B cell (primary cell): ENCODE measurements at regions not wholly inside any gene's neighbourhood (a gene's known extent, or its start where the extent isn't known, plus 50 kb on each side); places are given as distances from the start of the nearest gene placed in this dataset.

Source experiments
- ATAC-seq: fragments of 200-7000 bp; cut with Tn5 transposase; one replicate; pipeline ENCODE4 v1.10.0; 2021; ENCODE audit warnings: low read depth, mild to moderate bottlenecking, moderate number of reproducible peaks, moderate library complexity
- CTCF ChIA-PET: fragments of 350-600 bp; sonication (Branson Sonifier 250); formaldehyde crosslinking; loops from one replicate; lab custom pipeline; 2021; ENCODE audit warnings: antibody characterized with exemption, inconsistent platforms; lab: Charles Lee
- POLR2A ChIA-PET: fragments of 350-600 bp; sonication (Branson Sonifier 250); formaldehyde crosslinking; loops from one replicate; lab custom pipeline; 2021; ENCODE audit warnings: antibody characterized with exemption; lab: Charles Lee
- DNase-seq: peaks from one replicate; pipeline ENCODE4 v3.0.0; 2013
- H2AFZ ChIP-seq: 2 replicates; pipeline ENCODE4 v1.6.1; 2012; ENCODE audit warnings: mild to moderate bottlenecking, low read depth, low read length; ENCODE audit not compliant: insufficient read depth, poor library complexity, severe bottlenecking
- H3K27ac ChIP-seq, 2 donors: 1 replicate in 1 of 2; 2 replicates in 1 of 2; pipeline ENCODE4 v1.5.1; 2012 to 2013; ENCODE audit warnings: low read length in 2 of 2, mild to moderate bottlenecking in 2 of 2, moderate library complexity in 1 of 2
- H3K27me3 ChIP-seq, 4 experiments: fragments of 200-600 bp in 1 of 4; sonication (generic) in 1 of 4; replicated peaks in 1 of 4; 1 replicate in 2 of 4; 2 replicates in 2 of 4; pipeline versions ENCODE4 v1.6.1 to v1.7.0; 2013 to 2016; ENCODE audit warnings: low read length in 3 of 4, mild to moderate bottlenecking in 2 of 4, mixed read lengths in 1 of 4, moderate library complexity in 1 of 4; ENCODE audit not compliant: insufficient read depth in 4 of 4, control insufficient read depth in 3 of 4; ENCODE audit errors: control extremely low read depth in 1 of 4
- H3K36me3 ChIP-seq, 2 experiments: replicated peaks in 1 of 2; 1 replicate in 1 of 2; 2 replicates in 1 of 2; pipeline versions ENCODE4 v1.6.1 to v1.7.1; 2013; ENCODE audit warnings: low read length in 1 of 2; ENCODE audit not compliant: insufficient read depth in 2 of 2, control insufficient read depth in 1 of 2; ENCODE audit errors: control extremely low read depth in 1 of 2, extremely low read depth in 1 of 2
- H3K4me1 ChIP-seq, 2 donors: fragments of 200-600 bp in 1 of 2; sonication (generic) in 1 of 2; 1 replicate in 1 of 2; 2 replicates in 1 of 2; pipeline versions ENCODE4 v1.5.1 to v1.6.1; 2013 to 2017; ENCODE audit warnings: low read length in 2 of 2; ENCODE audit not compliant: control insufficient read depth in 2 of 2, insufficient read depth in 2 of 2
- H3K4me2 ChIP-seq: replicated peaks from 2 replicates; pipeline ENCODE3; 2012; ENCODE audit warnings: mild to moderate bottlenecking, low read depth, low read length; ENCODE audit not compliant: poor library complexity, severe bottlenecking
- H3K4me3 ChIP-seq, 5 experiments: fragments of 200-600 bp in 1 of 5; sonication (generic) in 1 of 5; 1 replicate in 3 of 5; 2 replicates in 2 of 5; pipeline versions ENCODE4 v1.5.1 to v1.7.0; 2011 to 2016; ENCODE audit warnings: low read length in 4 of 5, mild to moderate bottlenecking in 4 of 5, low read depth in 2 of 5, control low read depth in 1 of 5, moderate library complexity in 1 of 5; ENCODE audit not compliant: insufficient read depth in 1 of 5; ENCODE audit errors: control extremely low read depth in 1 of 5, extremely low read depth in 1 of 5
- H3K79me2 ChIP-seq: fragments of 200-600 bp; sonication (generic); one replicate; pipeline ENCODE4 v1.6.0; 2016; ENCODE audit warnings: low read length; ENCODE audit not compliant: control insufficient read depth, insufficient read depth
- H3K9ac ChIP-seq: fragments of 200-600 bp; sonication (generic); 2 replicates; pipeline ENCODE4 v1.6.1; 2017; ENCODE audit warnings: mild to moderate bottlenecking, low read length, moderate library complexity
- H3K9me3 ChIP-seq, 3 donors: one replicate each; pipeline versions ENCODE4 v1.6.1 to v1.7.1; 2013; ENCODE audit warnings: low read length in 2 of 3; ENCODE audit not compliant: control insufficient read depth in 2 of 3, insufficient read depth in 1 of 3; ENCODE audit errors: control extremely low read depth in 1 of 3
- H4K20me1 ChIP-seq: 2 replicates; pipeline ENCODE4 v1.6.0; 2012; ENCODE audit warnings: mild to moderate bottlenecking, low read length; ENCODE audit not compliant: insufficient read depth, control insufficient read depth, poor library complexity, severe bottlenecking
- H3K27ac Mint-ChIP-seq: one replicate; pipeline ENCODE4 v1.8.0; 2021; ENCODE audit warnings: mixed read lengths
- H3K27me3 Mint-ChIP-seq: one replicate; pipeline ENCODE4 v1.8.0; 2021; ENCODE audit warnings: mixed read lengths
- H3K4me1 Mint-ChIP-seq: one replicate; pipeline ENCODE4 v1.8.0; 2021; ENCODE audit warnings: mixed read lengths
- H3K4me3 Mint-ChIP-seq: one replicate; pipeline ENCODE4 v1.8.0; 2021; ENCODE audit warnings: mixed read lengths
- H3K9me3 Mint-ChIP-seq: one replicate; pipeline ENCODE4 v1.8.0; 2022; ENCODE audit warnings: mixed read lengths; ENCODE audit not compliant: insufficient read depth
- EZH2 ChIP-seq: IDR thresholded peaks from 2 replicates; pipeline ENCODE4 v1.6.1; 2012; ENCODE audit warnings: borderline replicate concordance, low read depth, mild to moderate bottlenecking, moderate library complexity, low read length; ENCODE audit not compliant: insufficient read depth, poor library complexity, severe bottlenecking
- WGBS: methylation state at CpG from one replicate; pipeline ENCODE4 v1.1.5; 2013; ENCODE audit warnings: missing lambda C conversion rate; ENCODE audit not compliant: insufficient coverage; 5-methylcytosine and 5-hydroxymethylcytosine counted together
- intact Hi-C: fragments of 100-400 bp; cut with micrococcal nuclease; formaldehyde crosslinking; loops from one replicate; pipeline ENCODE4 v1.10.0; 2022
- TF ChIP-seq, protein P1 (sequence below): fragments of 200-600 bp; IDR thresholded peaks from one replicate; pipeline ENCODE4 v1.8.0; 2022; ENCODE audit warnings: antibody characterized with exemption, mild to moderate bottlenecking

DNA sequence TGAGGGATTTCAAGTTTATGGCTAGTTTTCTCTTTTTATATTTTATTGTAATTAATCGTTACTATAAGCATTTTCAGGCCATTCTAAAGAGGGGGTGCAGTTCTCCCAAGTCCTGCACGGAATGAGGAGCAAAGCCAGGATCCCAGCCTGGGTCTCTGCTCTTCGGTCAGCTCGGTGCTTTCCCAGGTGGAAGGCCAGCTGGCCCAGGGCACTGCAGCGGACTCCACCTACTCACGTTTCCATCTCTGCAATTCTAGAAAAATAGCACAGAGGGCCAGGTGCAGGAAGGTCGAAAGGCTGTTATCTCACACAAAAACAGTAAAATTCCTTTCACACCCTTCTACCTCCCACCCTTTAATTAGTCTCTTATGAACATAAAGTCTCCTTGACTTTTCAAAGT is 59.5 kb upstream of the HES1 start:
- no peaks in the 10 kb centered on the region for H3K36me3 ChIP-seq
- no peak overlapping the region for H3K9ac ChIP-seq
- H2AFZ ChIP-seq, result no peak overlapping the region
- 84% methylated on average over 6 of the region's 7 CpGs for WGBS
- no peaks in the 10 kb centered on the region for H3K9me3 ChIP-seq
- H3K4me2 ChIP-seq, result no peak overlapping the region
- no peak overlapping the region for H3K4me3 ChIP-seq
- H3K9me3 Mint-ChIP-seq, result no peaks in the 10 kb centered on the region
- H3K27me3 ChIP-seq, result peaks cover 0 to 2% (median 0%) of the 10 kb centered on the region in 4 experiments
- H3K4me1 Mint-ChIP-seq, result peaks cover 22% of the 10 kb centered on the region
- H3K27ac ChIP-seq, result no peak overlapping the region
- ChIA-PET POLR2A (interaction anchor here (0.6 kb wide), 2 partner anchors 54 to 307 kb away, joined by 3 to 4 read pairs; no protein-coding TSS in a partner anchor), CTCF (interaction anchor here (1.5 kb wide), 1 partner anchor 62 kb away, joined by 5 read pairs; no protein-coding TSS in a partner anchor)
- peaks cover 4 to 7% of the 10 kb centered on the region in 2 donors for H3K4me1 ChIP-seq
- no peaks in the 10 kb centered on the region for H3K79me2 ChIP-seq
- DNase-seq (no peak), ATAC-seq (no peak)
- intact Hi-C loops, result no loop called here
- H4K20me1 ChIP-seq, result no peaks in the 10 kb centered on the region
- peaks cover 6% of the 10 kb centered on the region for H3K27me3 Mint-ChIP-seq
- no peak for TF ChIP-seq EZH2
- TF ChIP-seq, protein P1, sequence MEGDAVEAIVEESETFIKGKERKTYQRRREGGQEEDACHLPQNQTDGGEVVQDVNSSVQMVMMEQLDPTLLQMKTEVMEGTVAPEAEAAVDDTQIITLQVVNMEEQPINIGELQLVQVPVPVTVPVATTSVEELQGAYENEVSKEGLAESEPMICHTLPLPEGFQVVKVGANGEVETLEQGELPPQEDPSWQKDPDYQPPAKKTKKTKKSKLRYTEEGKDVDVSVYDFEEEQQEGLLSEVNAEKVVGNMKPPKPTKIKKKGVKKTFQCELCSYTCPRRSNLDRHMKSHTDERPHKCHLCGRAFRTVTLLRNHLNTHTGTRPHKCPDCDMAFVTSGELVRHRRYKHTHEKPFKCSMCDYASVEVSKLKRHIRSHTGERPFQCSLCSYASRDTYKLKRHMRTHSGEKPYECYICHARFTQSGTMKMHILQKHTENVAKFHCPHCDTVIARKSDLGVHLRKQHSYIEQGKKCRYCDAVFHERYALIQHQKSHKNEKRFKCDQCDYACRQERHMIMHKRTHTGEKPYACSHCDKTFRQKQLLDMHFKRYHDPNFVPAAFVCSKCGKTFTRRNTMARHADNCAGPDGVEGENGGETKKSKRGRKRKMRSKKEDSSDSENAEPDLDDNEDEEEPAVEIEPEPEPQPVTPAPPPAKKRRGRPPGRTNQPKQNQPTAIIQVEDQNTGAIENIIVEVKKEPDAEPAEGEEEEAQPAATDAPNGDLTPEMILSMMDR, result no peak
- no peak overlapping the region for H3K4me3 Mint-ChIP-seq
- H3K27ac Mint-ChIP-seq, result no peak overlapping the region

DNA sequence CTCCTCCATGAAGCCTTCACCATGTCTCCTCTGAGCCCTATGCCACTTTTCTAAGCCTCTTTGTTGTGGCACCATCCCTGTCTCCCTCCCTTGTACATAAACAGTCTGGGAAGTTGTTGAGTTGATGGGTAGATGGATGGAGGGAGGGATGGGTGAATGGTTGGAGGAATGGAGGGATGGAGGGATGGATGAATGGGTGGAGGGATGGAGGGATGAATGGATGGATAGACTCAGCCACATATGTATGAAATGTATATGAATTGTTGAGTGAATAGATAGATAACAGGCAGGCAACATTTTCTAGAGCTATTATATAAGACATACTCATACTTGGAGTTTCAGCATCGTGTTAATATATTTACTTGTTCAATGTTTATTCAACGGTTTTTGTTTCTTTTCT is 58.3 kb upstream of the HES1 start:
- Histone ChIP-seq H3K4me3 (no peak overlapping the region), H3K4me1 (no peaks in the 10 kb centered on the region), H2AFZ (no peak overlapping the region), H4K20me1 (no peaks in the 10 kb centered on the region), H3K9me3 (no peaks in the 10 kb centered on the region), H3K4me2 (no peak overlapping the region), H3K79me2 (no peaks in the 10 kb centered on the region), H3K27ac (no peak overlapping the region), H3K27me3 (peaks cover 0 to 2% (median 0%) of the 10 kb centered on the region in 4 experiments), H3K36me3 (no peaks in the 10 kb centered on the region), H3K9ac (no peak overlapping the region)
- POLR2A ChIA-PET, result no interaction called here
- Mint-ChIP-seq H3K27me3 (peaks cover 6% of the 10 kb centered on the region), H3K27ac (no peak overlapping the region), H3K9me3 (no peaks in the 10 kb centered on the region), H3K4me1 (peaks cover 14% of the 10 kb centered on the region), H3K4me3 (no peak overlapping the region)
- intact Hi-C loops, result no loop called here
- TF ChIP-seq, protein P1, result no peak
- TF ChIP-seq EZH2, result no peak
- no CpG with 5 or more reads among the region's 2 CpGs for WGBS
- DNase-seq (no peak), ATAC-seq (no peak)
- CTCF ChIA-PET, result interaction anchor here (0.8 to 2.2 kb wide), 5 partner anchors 27 to 108 kb away, joined by 3 to 5 read pairs (median 4); no protein-coding TSS in a partner anchor
